HepG2 (cell line): ENCODE measurements at regions not wholly inside any gene's neighbourhood (a gene's known extent, or its start where the extent isn't known, plus 50 kb on each side); places are given as distances from the start of the nearest gene placed in this dataset.

Source experiments
- ATAC-seq: fragments of 200-7000 bp; cut with Tn5 transposase; 3 replicates; pipeline ENCODE4 v1.9.1; 2020; ENCODE audit warnings: mild to moderate bottlenecking, moderate library complexity
- BruUV-seq: library from RNA; stranded (reverse); fragments of 400-500 nt; replicated peaks from 2 replicates; lab custom pipeline; 2021; lab: Mats Ljungman, UMichigan
- CTCF ChIA-PET: fragments of 300-600 bp; formaldehyde crosslinking; extraction: SDS; loops from one replicate; lab custom pipeline; 2021; ENCODE audit warnings: low total read pairs, inconsistent platforms, low intra/inter-chr PET ratio; lab: Yijun Ruan, JAX
- POLR2A ChIA-PET: fragments of 350-600 bp; sonication (Branson Sonifier 250); formaldehyde crosslinking; loops from one replicate; lab custom pipeline; 2020; ENCODE audit warnings: antibody characterized with exemption, inconsistent platforms; lab: Yijun Ruan, JAX
- DNase-seq: peaks from one replicate; pipeline ENCODE4 v3.0.0-alpha.2; 2015; ENCODE audit warnings: low spot score
- FAIRE-seq: peaks from 3 replicates; lab custom pipeline; 2011; peaks lifted over from hg19 to GRCh38; lab: Jason Lieb, UNC
- H2AFZ ChIP-seq: one replicate; pipeline ENCODE4 v1.6.1; 2011; ENCODE audit warnings: low read length, inconsistent platforms
- H3K27ac ChIP-seq: fragments of 300-600 bp; 3 replicates; pipeline ENCODE4 v1.8.0; 2011; ENCODE audit warnings: mixed run types, mild to moderate bottlenecking, mixed read lengths, low read length, inconsistent platforms; ENCODE audit not compliant: insufficient read depth; ENCODE audit errors: extremely low read length
- H3K27me3 ChIP-seq, 2 experiments: fragments of 200-600 bp in 1 of 2; 2 replicates in 1 of 2; 3 replicates in 1 of 2; pipeline versions ENCODE4 v1.6.0 to v1.8.0; 2011; ENCODE audit warnings: low read length in 2 of 2, mild to moderate bottlenecking in 2 of 2, moderate library complexity in 2 of 2, inconsistent platforms in 1 of 2; ENCODE audit not compliant: insufficient read depth in 2 of 2, control insufficient read depth in 1 of 2
- H3K36me3 ChIP-seq, 2 experiments: fragments of 200-600 bp in 1 of 2; replicated peaks in 1 of 2; 2 replicates in 1 of 2; 3 replicates in 1 of 2; pipeline versions ENCODE4 v1.5.1 to v1.8.0; 2011; ENCODE audit warnings: low read length in 2 of 2, inconsistent platforms in 1 of 2; ENCODE audit not compliant: insufficient read depth in 2 of 2, control insufficient read depth in 1 of 2
- H3K4me1 ChIP-seq: 2 replicates; pipeline ENCODE4 v1.5.1; 2012; ENCODE audit warnings: low read length, inconsistent platforms; ENCODE audit not compliant: insufficient read depth
- H3K4me2 ChIP-seq: 2 replicates; pipeline ENCODE4 v1.6.0; 2011; ENCODE audit warnings: low read depth, low read length, inconsistent platforms
- H3K4me3 ChIP-seq, 3 experiments: fragments of 200-600 bp in 1 of 3; sonication (generic), shearing (Covaris generic) in 1 of 3; replicated peaks in 1 of 3; 2 replicates each; pipeline ENCODE4 v1.5.1; 2011 to 2016; ENCODE audit warnings: low read length in 3 of 3, inconsistent platforms in 2 of 3, low read depth in 2 of 3, mild to moderate bottlenecking in 2 of 3, control low read depth in 1 of 3, mixed read lengths in 1 of 3; ENCODE audit not compliant: insufficient read depth in 1 of 3
- H3K79me2 ChIP-seq: one replicate; pipeline ENCODE4 v1.6.1; 2011; ENCODE audit warnings: low read length, inconsistent platforms; ENCODE audit not compliant: insufficient read depth
- H3K9ac ChIP-seq: 2 replicates; pipeline ENCODE4 v1.6.0; 2011; ENCODE audit warnings: mild to moderate bottlenecking, low read depth, low read length, inconsistent platforms; ENCODE audit not compliant: insufficient read depth
- H3K9me3 ChIP-seq: 2 replicates; pipeline ENCODE4 v1.5.1; 2012; ENCODE audit warnings: mild to moderate bottlenecking, low read length
- H4K20me1 ChIP-seq: 2 replicates; pipeline ENCODE4 v1.6.0; 2011; ENCODE audit warnings: inconsistent platforms, mild to moderate bottlenecking, low read length, moderate library complexity; ENCODE audit not compliant: insufficient read depth
- FOXO1 ChIP-seq: sonication (generic); formaldehyde crosslinking; IDR thresholded peaks from 2 replicates; pipeline ENCODE4 v1.4.0; 2020; ENCODE audit warnings: missing genetic modification reagents
- FOXP4 ChIP-seq: sonication (generic); formaldehyde crosslinking; IDR thresholded peaks from 2 replicates; pipeline ENCODE4 v1.4.0; 2020; ENCODE audit warnings: missing genetic modification reagents
- NBN ChIP-seq: fragments of 450-650 bp; conservative IDR thresholded peaks from 2 replicates; pipeline ENCODE4 v1.6.1; 2017
- NCOR1 ChIP-seq: fragments of 200-600 bp; sonication (generic); IDR thresholded peaks from 2 replicates; pipeline ENCODE4 v1.7.0; 2017; ENCODE audit warnings: antibody characterized with exemption, low read length, borderline replicate concordance
- PHF20 ChIP-seq: sonication (generic); formaldehyde crosslinking; IDR thresholded peaks from 2 replicates; pipeline ENCODE4 v1.5.0; 2020; ENCODE audit warnings: mild to moderate bottlenecking, missing genetic modification reagents
- PRPF4 ChIP-seq: fragments of 200-400 bp; formaldehyde crosslinking; IDR thresholded peaks from 2 replicates; pipeline ENCODE4 v1.6.1; 2016; ENCODE audit warnings: low read length, low read depth; ENCODE audit not compliant: poor library complexity, severe bottlenecking
- TCF12 ChIP-seq, 2 experiments: fragments of 450-650 bp in 1 of 2; sonication (generic) in 1 of 2; formaldehyde crosslinking in 1 of 2; IDR thresholded peaks; 2 replicates each; pipeline versions ENCODE4 v1.6.1 to v1.8.0; 2017 to 2022; ENCODE audit warnings: antibody characterized with exemption in 1 of 2, mild to moderate bottlenecking in 1 of 2, missing genetic modification reagents in 1 of 2, moderate library complexity in 1 of 2
- ZNF296 ChIP-seq: sonication (generic); formaldehyde crosslinking; conservative IDR thresholded peaks from 2 replicates; pipeline ENCODE4 v1.5.0; 2020; ENCODE audit warnings: mild to moderate bottlenecking, missing genetic modification reagents
- ZNF317 ChIP-seq: sonication (generic); formaldehyde crosslinking; IDR thresholded peaks from 2 replicates; pipeline ENCODE4 v1.5.0; 2020; ENCODE audit warnings: mild to moderate bottlenecking, missing genetic modification reagents
- ZNF331 ChIP-seq: sonication (generic); formaldehyde crosslinking; IDR thresholded peaks from 2 replicates; pipeline ENCODE4 v1.4.0; 2020; ENCODE audit warnings: missing genetic modification reagents
- ZNF33A ChIP-seq: sonication (generic); formaldehyde crosslinking; IDR thresholded peaks from 2 replicates; pipeline ENCODE4 v1.5.1; 2020; ENCODE audit warnings: missing genetic modification reagents, mild to moderate bottlenecking, moderate library complexity, borderline replicate concordance
- ZNF839 ChIP-seq: sonication (generic); formaldehyde crosslinking; IDR thresholded peaks from 2 replicates; pipeline ENCODE4 v1.4.0; 2020; ENCODE audit warnings: missing genetic modification reagents, mild to moderate bottlenecking, borderline replicate concordance
- ZSCAN5A ChIP-seq: sonication (generic); formaldehyde crosslinking; IDR thresholded peaks from 2 replicates; pipeline ENCODE4 v1.8.0; 2022; ENCODE audit warnings: mild to moderate bottlenecking, missing genetic modification reagents, borderline replicate concordance
- WGBS: methylation state at CpG from one replicate; pipeline ENCODE4 v1.1.6; 2017; ENCODE audit warnings: low lambda C conversion rate; 5-methylcytosine and 5-hydroxymethylcytosine counted together
- in situ Hi-C: cut with HindIII; loops from 2 replicates; pipeline ENCODE4 v1.10.0; 2017; ENCODE audit warnings: low pct_unique_long_range_greater_than_20kb; ENCODE audit not compliant: extremely low pct_ligation_motif_present
- intact Hi-C: fragments of 100-400 bp; cut with micrococcal nuclease; formaldehyde crosslinking; loops from one replicate; pipeline ENCODE4 v1.10.0; 2022; ENCODE audit not compliant: unreplicated experiment
- TF ChIP-seq, protein P1 (sequence below): IDR thresholded peaks from 2 replicates; pipeline ENCODE4 v1.6.1; 2016; ENCODE audit warnings: missing compliant biosample characterization, missing genetic modification reagents, borderline replicate concordance

DNA sequence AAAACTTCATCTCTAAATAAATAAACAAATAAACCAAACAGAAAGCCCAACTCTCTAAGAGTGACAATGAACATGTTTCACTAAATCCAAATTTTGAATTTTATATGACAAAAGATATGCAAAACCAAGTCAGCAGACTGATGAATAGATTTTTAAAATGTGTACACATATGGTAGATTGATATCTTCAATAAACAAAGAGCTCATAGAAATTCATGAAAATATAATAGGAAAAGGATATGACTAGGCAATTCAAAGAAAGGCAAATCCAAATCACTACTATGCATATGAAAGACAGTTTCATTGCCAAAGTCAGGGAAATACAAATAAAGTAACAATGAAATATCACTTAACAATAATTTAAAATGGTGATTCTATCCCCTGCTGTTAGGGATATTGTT is 63.7 kb upstream of the NBEA start:
- CTCF ChIA-PET = no interaction called here
- H3K4me1 ChIP-seq = peaks cover 7% of the 10 kb centered on the region; the same call in 1 of the 2 replicates
- no peak overlapping the region for H3K4me3 ChIP-seq
- intact Hi-C loops = no loop called here
- H3K4me2 ChIP-seq = no peak overlapping the region
- BruUV-seq = no TSS peak
- no peaks in the 10 kb centered on the region for H4K20me1 ChIP-seq
- no peak overlapping the region for H3K27ac ChIP-seq
- DNase-seq (no peak), ATAC-seq (no peak)
- no peaks in the 10 kb centered on the region for H3K36me3 ChIP-seq
- TF ChIP-seq NBN (no peak), ZNF33A (CRISPR knock-in tag) (no peak), ZNF296 (CRISPR knock-in tag) (no peak), FOXO1 (CRISPR knock-in tag) (no peak), PHF20 (CRISPR knock-in tag) (no peak), FOXP4 (no peak), ZNF839 (CRISPR knock-in tag) (no peak)
- TF ChIP-seq, all 625 proteins: peak for 0
- Histone ChIP-seq H3K27me3 (peaks cover 0 to 3% of the 10 kb centered on the region in 2 experiments; a peak in 1 of 5 replicates), H2AFZ (no peak overlapping the region), H3K79me2 (no peaks in the 10 kb centered on the region), H3K9me3 (no peaks in the 10 kb centered on the region), H3K9ac (no peak overlapping the region)
- POLR2A ChIA-PET = no interaction called here
- in situ Hi-C loops = no loop called here
- no peak for FAIRE-seq

- no peak for TF ChIP-seq PRPF4
- TF ChIP-seq ZSCAN5A (CRISPR knock-in tag) = no peak
- no peak for TF ChIP-seq NCOR1
- TF ChIP-seq TCF12 (IDR thresholded peaks at IDR 0.05) = no peak
- no peak for TF ChIP-seq TCF12 (CRISPR knock-in tag; IDR thresholded peaks at IDR 0.05)
- no peak for TF ChIP-seq ZNF317 (CRISPR knock-in tag)
- TF ChIP-seq ZNF331 (CRISPR knock-in tag) = no peak
- TF ChIP-seq, protein P1, sequence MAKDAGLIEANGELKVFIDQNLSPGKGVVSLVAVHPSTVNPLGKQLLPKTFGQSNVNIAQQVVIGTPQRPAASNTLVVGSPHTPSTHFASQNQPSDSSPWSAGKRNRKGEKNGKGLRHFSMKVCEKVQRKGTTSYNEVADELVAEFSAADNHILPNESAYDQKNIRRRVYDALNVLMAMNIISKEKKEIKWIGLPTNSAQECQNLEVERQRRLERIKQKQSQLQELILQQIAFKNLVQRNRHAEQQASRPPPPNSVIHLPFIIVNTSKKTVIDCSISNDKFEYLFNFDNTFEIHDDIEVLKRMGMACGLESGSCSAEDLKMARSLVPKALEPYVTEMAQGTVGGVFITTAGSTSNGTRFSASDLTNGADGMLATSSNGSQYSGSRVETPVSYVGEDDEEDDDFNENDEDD (CRISPR knock-in tag) = no peak
- TF ChIP-seq, all 625 proteins: peak for 0
- 0% methylated on average over 1 of the region's 1 CpG for WGBS
- ChIA-PET POLR2A (no interaction called here), CTCF (no interaction called here)
- no peak for DNase-seq
- in situ Hi-C loops = no loop called here
- Histone ChIP-seq H3K9ac (no peak overlapping the region), H3K27me3 (peaks cover 0 to 3% of the 10 kb centered on the region in 2 experiments; a peak in 1 of 5 replicates), H3K79me2 (no peaks in the 10 kb centered on the region), H3K27ac (no peak overlapping the region), H2AFZ (no peak overlapping the region), H3K4me3 (no peak overlapping the region), H4K20me1 (no peaks in the 10 kb centered on the region), H3K4me2 (no peak overlapping the region), H3K36me3 (no peaks in the 10 kb centered on the region), H3K4me1 (peaks cover 7% of the 10 kb centered on the region; the same call in 1 of the 2 replicates), H3K9me3 (no peaks in the 10 kb centered on the region)
- no peak for ATAC-seq
- no TSS peak for BruUV-seq
- no peak for FAIRE-seq
- intact Hi-C loops = no loop called here
These were observed 62.2 kb upstream of the NBEA start for GRCh38 chr13:34879851-34880250.
